ENCODE measurements at regions not wholly inside any gene's neighbourhood (a gene's known extent, or its start where the extent isn't known, plus 50 kb on each side); places are given as distances from the start of the nearest gene placed in this dataset.

GRCh38 chr2:38438133-38438882 lies 61.2 kb upstream of the ATL2 start:
- no peaks in the 10 kb centered on the region for H3K9me3 Mint-ChIP-seq (ENCODE audit: low read depth)
- peaks cover 10% of the 10 kb centered on the region for H3K27me3 Mint-ChIP-seq (ENCODE audit: low read depth)
- H3K4me1 Mint-ChIP-seq (ENCODE audit: low read depth), result peaks cover 20% of the 10 kb centered on the region
- DNase-seq (ENCODE audit: low spot score), result no peak
- no peak for TF ChIP-seq CTCF (IDR thresholded peaks at IDR 0.05)
- H3K36me3 Mint-ChIP-seq (ENCODE audit: low read depth), result no peaks in the 10 kb centered on the region
- H3K4me3 Mint-ChIP-seq (ENCODE audit: unreplicated experiment), result no peak overlapping the region
- H3K27ac Mint-ChIP-seq (ENCODE audit: unreplicated experiment), result no peak overlapping the region

- TF ChIP-seq CTCF (IDR thresholded peaks at IDR 0.05), result no peak
- no peaks in the 10 kb centered on the region for H3K9me3 Mint-ChIP-seq (ENCODE audit: low read depth)
- H3K4me3 Mint-ChIP-seq (ENCODE audit: unreplicated experiment), result no peak overlapping the region
- peaks cover 7% of the 10 kb centered on the region for H3K27me3 Mint-ChIP-seq (ENCODE audit: low read depth)
- H3K4me1 Mint-ChIP-seq (ENCODE audit: low read depth), result peaks cover 24% of the 10 kb centered on the region
- H3K27ac Mint-ChIP-seq (ENCODE audit: unreplicated experiment), result no peak overlapping the region
- H3K36me3 Mint-ChIP-seq (ENCODE audit: low read depth), result no peaks in the 10 kb centered on the region
- no peak for DNase-seq (ENCODE audit: low spot score)
These were observed 59.2 kb upstream of the ATL2 start for GRCh38 chr2:38436227-38436664.

GRCh38 chr2:38435775-38436174 lies 58.7 kb upstream of the ATL2 start:
- no peaks in the 10 kb centered on the region for H3K9me3 Mint-ChIP-seq (ENCODE audit: low read depth)
- H3K27me3 Mint-ChIP-seq (ENCODE audit: low read depth), result peaks cover 2% of the 10 kb centered on the region
- H3K27ac Mint-ChIP-seq (ENCODE audit: unreplicated experiment), result no peak overlapping the region
- peaks cover 29% of the 10 kb centered on the region for H3K4me1 Mint-ChIP-seq (ENCODE audit: low read depth)
- DNase-seq (ENCODE audit: low spot score), result no peak
- H3K36me3 Mint-ChIP-seq (ENCODE audit: low read depth), result no peaks in the 10 kb centered on the region
- TF ChIP-seq CTCF (IDR thresholded peaks at IDR 0.05), result no peak
- H3K4me3 Mint-ChIP-seq (ENCODE audit: unreplicated experiment), result no peak overlapping the region

- Mint-ChIP-seq H3K4me3 (ENCODE audit: unreplicated experiment) (no peak overlapping the region), H3K36me3 (ENCODE audit: low read depth) (no peaks in the 10 kb centered on the region), H3K4me1 (ENCODE audit: low read depth) (peaks cover 40% of the 10 kb centered on the region)
These were observed 57.5 kb upstream of the ATL2 start for GRCh38 chr2:38434595-38434994.

GRCh38 chr2:38433607-38433975 lies 56.5 kb upstream of the ATL2 start:
- Mint-ChIP-seq H3K9me3 (ENCODE audit: low read depth) (no peaks in the 10 kb centered on the region), H3K27me3 (ENCODE audit: low read depth) (no peaks in the 10 kb centered on the region), H3K4me1 (ENCODE audit: low read depth) (peaks cover 45% of the 10 kb centered on the region), H3K27ac (ENCODE audit: unreplicated experiment) (no peak overlapping the region), H3K4me3 (ENCODE audit: unreplicated experiment) (no peak overlapping the region), H3K36me3 (ENCODE audit: low read depth) (no peaks in the 10 kb centered on the region)
- TF ChIP-seq CTCF (IDR thresholded peaks at IDR 0.05), result no peak
- DNase-seq (ENCODE audit: low spot score), result no peak

More at GRCh38 chr2:38434595-38434994, 57.5 kb upstream of the ATL2 start:
- Mint-ChIP-seq H3K9me3 (ENCODE audit: low read depth) (no peaks in the 10 kb centered on the region), H3K27me3 (ENCODE audit: low read depth) (no peaks in the 10 kb centered on the region), H3K27ac (ENCODE audit: unreplicated experiment) (no peak overlapping the region)
- no peak for DNase-seq (ENCODE audit: low spot score)
- TF ChIP-seq CTCF (IDR thresholded peaks at IDR 0.05), result no peak

Measured in chondrocyte (in vitro differentiated cells).